Suppressor macrophage (primary cell): ENCODE measurements at regions not wholly inside any gene's neighbourhood (a gene's known extent, or its start where the extent isn't known, plus 50 kb on each side); places are given as distances from the start of the nearest gene placed in this dataset.
"Not testable (repeated sequence)": the region's sequence is repeated elsewhere in the genome, so short reads cannot be mapped to it uniquely, and the experiment has no call there.

Source experiments
- DNase-seq, 4 experiments: peaks; one replicate each; pipeline ENCODE4 v3.0.0-alpha.2; 2020 to 2022

DNA sequence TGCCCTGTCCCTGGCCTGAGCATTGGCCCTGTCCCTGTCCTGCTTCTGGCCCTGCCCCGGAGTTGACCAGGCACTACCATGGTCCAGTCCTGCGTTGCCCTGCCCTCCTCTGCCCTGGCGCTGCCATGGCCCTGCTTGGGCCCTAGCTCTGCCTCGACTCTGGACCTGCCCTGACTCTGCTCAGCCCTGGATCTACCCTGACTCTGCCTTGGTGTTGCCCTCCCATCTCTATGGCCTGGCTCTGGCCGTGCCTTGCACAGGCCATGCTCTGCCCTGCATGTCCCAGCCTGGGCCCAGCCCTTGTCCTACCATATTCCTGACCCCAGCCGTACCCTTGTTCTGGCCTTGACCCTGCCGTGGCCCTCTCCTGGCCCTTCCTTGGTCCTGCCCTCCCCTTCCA, 235.7 kb downstream of the GOLGA6L6 start:
- not testable (repeated sequence) for DNase-seq

DNA sequence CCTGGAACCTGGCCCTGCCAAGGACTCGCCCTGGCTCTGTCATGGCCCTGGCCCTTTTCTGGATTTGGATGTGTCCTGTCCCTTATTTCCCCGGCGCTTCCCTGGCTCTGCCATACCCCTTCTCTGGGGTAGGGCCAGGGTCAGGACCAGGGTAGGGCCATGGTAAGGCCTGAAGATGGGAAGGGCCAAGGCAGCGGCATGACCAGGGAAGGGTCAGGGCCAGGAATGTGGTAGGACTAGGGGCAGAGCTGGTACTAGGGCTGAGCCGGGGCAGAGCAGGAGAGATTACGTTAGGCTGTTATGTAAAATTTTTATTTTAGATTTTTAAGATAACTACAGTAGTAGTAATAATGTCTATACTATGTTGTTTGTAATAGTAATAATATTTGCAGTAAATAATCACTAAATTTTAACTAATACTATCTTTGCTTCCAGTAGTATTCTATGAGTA, 236.6 kb downstream of the GOLGA6L6 start:
- not testable (repeated sequence) for DNase-seq

DNA sequence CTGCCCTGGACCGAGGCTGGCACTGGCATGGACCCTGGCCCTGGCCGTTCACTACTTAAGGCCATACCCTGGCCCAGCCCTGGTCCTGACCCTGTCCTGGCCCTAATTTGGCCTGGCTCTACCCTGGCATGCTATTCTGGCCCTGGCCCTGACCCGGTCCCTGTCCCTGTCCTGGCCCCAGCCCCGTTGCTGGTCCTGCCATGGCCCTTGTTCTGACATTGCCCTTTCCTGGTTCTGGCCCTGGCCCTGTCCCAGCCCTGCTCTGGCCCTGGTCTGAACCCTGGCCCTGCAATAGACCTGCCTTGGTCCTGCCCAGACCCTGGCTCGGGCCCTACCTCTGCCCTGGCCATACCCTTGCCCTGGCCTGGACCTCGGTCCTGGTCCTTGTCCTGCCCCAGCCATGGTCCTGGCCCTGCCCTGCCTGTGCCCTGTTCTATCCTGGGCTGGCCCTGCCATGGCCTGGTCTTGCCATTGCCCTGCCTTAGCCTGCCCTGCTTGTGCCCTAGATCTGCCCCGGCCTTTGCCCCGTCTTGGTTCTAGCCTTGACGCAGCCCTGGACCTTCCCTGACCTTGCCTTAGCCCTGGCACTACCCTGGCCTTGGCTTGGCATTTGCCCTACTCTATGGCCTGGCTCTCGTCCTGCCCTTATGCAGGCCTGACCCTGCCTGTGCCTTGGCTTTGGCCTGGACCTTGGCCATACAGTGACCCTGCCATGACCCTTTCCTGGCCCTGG, 237.2 kb downstream of the GOLGA6L6 start:
- not testable (repeated sequence) for DNase-seq

DNA sequence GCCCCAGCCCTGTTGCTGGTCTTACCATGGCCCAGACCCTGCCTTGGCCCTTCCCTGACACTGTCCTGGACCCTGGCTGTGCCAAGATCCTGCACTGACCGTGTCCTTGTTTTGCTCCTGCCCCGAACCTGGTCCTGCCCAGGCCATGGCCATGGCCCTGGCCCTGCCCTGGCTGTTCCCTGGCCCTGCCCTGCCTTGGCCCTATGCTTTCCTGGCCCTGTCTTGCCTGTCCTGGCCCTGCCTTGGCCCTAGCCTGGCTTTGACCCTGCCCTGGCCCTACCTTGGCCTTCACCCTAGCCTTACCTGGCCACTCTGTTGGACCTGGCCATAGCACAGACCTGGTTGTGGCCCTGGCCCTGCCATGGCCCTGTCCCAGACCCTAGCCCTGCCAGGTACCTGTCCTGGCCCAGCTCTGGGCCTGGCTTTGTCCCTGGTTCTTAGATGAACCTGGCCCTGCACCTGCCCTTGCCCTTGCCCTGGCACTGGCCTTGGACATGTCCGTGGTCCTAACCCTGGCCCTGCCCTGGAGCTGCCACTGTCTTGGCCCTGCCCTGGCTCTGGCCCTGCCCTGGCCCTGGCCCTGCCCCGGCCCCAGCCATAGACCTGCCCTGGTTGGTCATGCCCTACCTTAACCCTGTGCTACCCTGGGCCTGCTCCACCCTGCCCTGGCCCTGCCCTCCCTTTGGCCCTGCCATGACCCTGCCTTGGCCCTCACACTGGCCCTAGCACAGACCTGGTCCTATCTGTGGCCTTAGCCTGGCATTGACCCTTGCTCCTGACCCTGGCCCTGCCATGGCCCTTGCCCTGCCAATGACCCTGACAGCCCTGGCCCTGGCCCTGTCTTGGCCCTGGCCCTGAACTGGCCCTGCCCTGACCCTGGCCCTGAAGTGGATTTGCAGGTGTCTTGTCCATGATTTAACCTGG, 238.1 kb downstream of the GOLGA6L6 start:
- not testable (repeated sequence) for DNase-seq

DNA sequence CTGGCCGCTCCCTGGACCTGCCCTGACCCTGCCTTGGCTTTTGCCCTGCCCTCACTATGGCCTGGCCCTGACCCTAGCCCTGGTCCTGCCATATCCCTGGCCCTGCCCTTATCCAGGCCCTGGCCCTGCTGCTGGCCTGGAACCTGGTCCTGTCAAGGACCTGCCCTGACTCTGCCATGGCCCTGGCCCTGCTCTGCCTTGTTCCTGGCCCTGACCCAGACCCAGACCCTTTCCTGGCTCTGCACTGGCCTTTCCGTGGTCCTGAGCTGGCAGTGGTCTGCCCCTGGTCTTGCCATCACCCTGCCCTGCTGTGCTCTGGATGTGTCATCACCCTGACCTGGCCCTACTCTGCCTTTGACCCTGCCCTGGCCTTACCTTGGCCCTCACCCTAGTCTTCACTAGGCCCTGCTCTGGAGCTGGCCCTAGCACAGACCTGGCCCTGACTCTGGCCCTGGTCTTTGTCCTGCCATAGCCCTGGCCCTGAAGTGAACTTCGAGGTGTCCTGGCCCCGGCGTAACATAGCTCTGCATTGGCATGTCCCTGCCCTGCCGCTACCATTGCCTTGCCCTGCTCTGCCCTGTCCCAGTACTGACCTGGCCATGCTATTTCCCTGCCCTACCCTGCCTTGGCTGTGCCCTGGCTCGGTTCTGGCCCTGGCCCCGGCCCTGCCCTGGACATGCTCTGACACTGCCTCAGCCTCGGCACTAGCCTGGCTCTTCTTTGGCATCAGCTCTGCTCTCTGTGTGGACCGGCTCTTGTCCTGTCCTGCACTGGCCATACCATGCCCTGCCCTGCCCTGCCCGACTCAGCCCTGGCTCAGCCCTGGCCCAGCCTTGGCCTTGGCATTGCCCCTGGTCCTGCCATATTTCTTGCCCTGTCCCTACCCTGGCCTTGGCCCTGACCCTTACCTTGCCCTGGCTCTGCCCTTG, 239.2 kb downstream of the GOLGA6L6 start:
- DNase-seq = not testable (repeated sequence)

DNA sequence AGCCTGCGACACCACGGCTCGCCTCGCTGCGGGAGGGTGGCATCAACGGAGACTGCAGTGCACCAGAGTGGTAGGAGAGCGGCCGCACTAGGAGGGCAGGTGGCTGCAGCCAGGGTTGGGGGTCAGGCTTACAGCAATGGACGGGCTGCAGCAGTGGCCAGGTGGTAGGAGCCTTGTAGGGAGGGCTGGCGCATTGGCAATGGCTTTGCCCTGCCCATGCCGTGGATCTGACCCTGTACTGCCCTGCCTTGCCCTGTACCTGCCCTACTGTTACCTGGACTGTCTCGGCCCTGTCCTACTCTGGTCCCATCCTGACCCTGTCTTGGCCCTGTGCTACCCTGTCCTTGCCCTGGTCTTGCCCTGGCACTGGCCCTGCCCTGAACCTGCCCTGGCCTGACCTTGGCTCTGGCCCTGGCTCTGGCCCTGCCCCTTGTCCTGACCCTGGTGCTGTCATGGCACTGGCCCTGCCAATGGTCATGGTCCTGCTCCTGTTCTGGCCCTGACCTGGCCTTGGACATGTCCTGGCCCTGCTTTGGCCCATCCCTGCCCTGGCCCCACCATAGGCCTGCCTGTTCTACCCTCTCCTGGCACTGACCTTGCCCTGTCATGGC, 240.0 kb downstream of the GOLGA6L6 start:
- DNase-seq = not testable (repeated sequence)

DNA sequence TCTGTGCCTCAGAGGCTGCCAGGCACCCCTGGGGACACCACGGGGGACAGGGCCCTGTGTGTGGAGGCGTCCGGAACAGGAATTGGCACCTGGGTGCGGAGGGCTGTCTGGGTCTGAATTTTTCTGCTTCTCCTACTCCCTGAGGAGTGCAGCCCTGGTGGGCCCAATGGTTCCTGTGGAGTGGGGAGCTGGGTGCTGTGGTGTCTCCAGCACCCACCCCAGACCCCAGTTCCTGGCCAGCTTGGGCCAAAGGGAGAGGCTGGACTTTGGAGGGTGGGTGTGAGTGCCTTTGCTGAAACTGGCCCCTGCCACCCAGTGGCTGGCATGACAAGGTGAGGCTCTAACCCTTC, 240.6 kb downstream of the GOLGA6L6 start:
- DNase-seq = not testable (repeated sequence)

DNA sequence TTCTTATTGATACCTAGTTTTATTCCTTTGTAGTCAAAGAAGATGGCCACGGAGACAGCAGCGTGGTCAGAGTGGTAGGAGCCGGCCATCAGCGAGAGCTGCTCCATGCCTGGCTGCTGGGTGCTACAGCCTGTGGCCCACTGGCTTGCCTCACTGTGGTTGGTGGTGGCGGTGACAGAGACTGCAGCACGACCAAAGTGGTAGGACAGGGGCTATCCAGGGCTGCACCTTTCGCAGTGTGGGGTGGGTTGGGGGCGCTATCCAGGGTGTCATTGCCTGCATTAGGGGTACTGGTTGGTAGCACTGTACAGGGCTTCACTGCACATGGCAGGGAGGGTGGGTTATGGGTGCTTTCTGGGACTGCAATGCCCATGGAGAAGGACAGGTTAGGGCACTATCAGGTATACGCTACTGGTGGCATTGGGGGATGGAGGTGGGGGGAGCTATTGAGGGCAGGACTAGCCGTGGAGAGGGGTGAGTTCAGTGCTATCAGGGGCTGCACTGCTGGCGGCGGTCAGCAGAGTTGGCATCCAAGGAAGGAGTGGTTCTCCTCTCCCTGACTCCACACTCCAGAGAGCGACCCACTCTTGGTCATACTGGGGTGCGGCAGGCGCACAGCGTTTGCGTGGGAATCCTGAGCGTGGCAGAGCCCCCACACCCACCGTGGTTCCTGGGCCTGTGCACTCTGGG, 241.1 kb downstream of the GOLGA6L6 start:
- not testable (repeated sequence) for DNase-seq

DNA sequence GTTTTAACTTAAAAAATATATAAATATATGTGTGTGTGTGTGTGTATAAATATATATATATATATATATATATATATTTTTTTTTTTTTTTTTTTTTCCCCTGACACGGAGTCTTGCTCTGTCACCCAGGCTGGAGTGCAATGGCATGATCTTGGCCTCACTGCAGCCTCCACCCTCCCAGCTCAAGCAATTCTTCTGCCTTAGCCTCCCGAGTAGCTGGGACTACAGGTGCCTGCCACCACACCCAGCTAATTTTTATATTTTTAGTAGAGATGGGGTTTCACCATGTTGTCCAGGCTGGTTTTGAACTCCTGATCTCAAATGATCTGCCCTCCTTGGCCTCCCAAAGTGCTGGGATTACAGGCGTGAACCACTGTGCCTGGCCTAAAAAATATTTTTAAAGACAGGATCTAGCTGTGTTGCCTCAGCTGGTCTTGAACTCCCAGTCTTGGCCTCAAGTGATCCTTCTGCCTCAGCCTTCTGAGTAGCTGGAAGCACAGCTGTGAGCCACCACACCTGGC, 243.9 kb downstream of the GOLGA6L6 start:
- DNase-seq = not testable (repeated sequence)

DNA sequence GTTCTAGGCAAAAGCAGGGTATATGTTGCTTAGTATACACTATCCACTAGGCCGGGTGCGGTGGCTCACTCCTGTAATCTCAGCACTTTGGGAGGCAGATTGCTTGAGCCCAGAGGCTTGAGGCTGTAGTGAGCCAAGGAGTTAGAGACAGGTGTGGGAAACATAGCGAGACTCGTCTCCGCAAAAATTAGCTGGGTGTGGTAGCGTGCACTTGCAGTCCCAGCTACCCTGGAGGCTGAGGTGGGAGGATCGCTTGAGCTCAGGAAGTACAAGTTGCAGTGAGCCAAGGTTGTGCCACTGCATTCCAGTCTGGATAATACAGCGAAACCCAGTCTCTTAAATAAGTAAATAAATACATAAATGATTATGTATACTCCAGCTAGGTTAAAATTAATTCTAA, 245.3 kb downstream of the GOLGA6L6 start:
- not testable (repeated sequence) for DNase-seq

DNA sequence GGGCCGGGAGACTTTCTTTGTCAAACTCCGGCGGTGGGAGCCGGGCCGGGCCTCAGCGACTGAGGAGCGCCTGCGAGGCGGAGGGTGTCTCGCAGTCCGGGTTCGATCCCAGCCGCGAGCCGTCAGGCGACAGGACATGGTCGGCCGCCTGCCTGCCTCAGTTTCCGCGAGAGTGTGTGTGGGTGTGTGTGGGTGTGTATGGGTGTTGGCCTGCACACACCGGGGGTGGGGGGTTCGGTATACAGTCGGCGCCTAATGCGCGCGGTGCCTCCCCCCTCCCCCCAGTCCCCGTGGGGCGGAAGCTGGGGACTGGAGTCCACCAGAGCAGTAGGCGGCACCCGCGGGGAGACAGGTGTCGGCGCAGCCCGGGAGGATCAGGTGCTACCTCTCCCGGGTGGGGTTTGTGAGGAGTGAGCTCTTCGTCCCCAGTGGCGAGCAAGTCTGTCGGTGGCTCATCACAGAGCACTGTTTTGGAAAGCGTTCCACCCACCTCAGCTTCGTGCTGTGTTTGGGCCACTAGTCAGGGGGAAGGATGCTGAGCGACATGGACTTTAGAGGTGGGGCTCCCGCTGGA, 246.3 kb downstream of the GOLGA6L6 start:
- no peak for DNase-seq

DNA sequence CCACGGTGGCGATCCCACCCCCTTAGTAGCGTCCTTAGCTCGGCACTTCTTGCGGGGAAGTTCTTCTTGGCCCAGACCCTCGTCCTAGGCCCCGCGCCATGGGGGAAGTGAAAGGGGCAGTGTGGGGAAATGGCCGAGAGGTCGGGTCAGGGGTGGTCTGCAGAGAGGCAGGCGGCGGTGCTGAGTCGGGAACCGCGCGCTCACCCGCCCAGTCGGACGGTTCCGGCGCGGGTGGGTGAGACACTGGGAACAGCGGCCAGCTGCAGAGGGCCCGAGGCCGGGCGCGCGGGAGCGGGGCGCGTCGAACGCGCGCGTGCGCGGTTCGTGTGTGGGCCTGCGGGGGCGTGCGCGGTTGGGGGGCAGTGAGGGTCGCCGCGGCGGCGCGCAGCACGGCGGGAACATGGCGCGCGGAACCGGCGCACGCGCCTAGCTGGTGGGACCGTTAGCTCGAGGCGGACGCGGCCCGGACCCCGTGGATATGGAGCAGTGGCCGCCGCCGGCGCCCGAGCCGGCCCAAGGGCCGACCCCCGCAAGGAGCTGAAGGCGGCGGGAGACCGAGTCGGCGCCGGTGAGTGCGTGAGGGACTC, 246.9 kb downstream of the GOLGA6L6 start:
- no peak for DNase-seq

DNA sequence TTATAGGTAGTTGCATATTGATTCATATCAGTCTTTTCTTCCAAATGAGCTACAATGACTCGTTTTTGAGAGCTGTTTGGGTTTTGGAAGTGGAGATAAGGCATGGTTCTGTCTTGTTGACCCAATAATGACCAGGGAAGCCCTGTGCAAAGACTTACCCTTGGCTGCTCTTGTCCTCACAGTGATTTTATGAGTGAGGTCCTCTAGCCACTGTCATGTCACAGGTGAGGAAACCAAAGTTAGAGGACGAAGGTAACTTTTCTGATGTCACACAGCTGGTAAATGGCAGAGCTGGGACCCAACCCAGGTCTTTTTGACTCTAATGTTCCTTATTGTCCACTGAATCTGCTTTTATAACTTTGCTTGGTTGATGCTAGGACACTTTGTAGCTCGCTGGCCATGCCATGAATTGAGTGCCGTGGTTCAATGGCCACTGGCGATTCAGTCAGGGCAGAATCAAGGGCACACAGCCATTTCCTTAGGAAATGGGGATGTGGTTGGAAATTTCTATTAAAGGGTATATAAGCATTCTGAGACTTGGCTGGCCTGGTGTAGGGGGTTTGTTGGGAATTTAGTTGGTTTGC, 249.1 kb downstream of the GOLGA6L6 start:
- DNase-seq = not testable (repeated sequence)

DNA sequence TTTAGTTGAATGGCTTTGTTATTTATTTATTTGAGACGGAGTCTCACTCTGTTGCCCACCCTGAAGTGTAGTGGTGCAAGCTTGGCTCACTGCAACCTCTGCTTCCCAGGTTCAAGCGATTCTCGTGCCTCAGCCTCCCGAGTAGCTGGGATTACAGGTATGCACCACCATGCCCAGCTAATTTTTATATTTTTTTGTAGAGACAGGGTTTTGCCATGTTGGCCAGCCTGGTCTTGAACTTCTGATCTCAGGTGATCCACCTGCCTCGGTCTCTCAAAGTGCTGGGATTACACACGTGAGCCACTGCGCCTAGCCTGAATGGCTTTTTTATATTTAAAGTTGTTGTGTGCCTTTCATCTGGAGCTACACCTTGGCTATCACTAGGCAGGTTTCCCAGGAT, 250.0 kb downstream of the GOLGA6L6 start:
- not testable (repeated sequence) for DNase-seq

DNA sequence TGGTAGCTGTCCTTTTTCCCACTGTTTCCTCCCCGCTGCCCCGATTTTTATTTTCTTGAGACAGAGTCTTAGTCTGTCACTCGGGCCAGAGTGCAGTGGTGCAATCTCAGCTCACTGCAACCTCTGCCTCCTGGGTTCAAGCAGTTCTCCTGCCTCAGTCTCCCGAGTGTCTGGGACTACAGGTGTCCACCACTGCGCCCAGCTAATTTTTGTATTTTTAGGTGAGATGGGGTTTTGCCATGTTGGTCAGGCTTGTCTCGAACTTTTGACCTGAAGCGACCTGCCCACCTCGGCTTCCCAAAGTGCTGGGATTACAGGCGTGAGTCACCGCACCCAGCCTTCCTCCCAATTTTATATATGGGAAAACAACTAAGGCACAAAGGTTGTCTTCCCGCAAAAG, 251.0 kb downstream of the GOLGA6L6 start:
- DNase-seq = not testable (repeated sequence)

DNA sequence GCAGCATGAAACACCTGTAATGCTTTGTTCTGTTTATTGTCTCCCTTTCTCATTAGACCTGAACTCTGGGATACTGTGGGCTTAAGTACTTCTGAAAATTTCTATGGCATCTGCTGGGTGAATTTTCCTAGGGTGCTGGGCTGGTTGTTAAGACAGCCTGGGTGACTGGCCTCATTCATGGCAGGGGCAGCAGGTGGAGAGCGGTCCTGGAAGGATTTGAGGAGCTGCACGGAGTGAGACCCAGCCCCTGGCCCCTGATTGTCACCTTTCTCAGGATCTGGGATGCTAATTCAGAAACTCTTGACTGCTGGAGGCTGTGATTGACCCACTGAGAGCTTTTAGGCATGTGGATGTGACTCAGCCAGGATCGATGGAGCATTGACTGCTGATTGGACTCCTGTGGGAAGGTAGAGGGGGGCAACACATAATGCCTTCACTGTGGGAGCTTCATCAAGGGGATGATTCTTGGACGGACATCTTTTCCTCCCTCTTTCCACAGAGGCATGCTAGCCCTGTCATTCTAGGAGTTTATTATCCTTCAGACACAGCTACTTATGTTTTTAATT, 252.0 kb downstream of the GOLGA6L6 start:
- not testable (repeated sequence) for DNase-seq

DNA sequence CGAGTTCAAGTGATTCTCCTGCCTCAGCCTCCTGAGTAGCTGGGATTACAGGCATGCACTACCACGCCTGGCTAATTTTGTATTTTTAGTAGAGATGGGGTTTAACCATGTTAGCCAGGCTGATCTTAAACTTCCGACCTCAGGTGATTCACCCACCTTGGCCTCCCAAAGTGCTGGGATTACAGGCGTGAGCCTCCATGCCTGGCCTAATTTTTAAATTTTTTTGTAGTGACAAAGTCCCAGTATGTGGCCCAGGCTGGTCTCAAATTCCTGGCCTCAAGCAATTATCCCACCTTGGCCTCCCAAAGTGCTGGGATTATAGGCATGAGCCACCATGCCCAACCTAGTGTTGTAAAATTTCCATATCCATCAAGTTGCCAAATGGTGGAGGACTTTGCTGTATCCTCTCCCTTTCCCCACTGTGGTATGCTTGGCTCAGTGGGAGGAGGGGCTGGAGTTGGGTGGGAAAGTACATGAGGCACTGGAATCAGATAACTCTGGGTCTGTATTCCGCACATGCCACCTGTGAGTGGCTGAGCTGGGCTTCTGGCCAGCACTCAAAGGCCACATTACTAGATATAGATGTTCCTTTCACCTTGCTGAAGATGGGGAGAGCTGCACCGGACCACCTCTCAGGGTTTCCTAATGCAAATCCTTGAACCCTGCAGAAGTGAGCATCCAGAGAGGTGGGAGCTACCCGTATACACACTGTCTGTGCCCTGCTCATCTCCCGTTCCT, 252.6 kb downstream of the GOLGA6L6 start:
- not testable (repeated sequence) for DNase-seq

DNA sequence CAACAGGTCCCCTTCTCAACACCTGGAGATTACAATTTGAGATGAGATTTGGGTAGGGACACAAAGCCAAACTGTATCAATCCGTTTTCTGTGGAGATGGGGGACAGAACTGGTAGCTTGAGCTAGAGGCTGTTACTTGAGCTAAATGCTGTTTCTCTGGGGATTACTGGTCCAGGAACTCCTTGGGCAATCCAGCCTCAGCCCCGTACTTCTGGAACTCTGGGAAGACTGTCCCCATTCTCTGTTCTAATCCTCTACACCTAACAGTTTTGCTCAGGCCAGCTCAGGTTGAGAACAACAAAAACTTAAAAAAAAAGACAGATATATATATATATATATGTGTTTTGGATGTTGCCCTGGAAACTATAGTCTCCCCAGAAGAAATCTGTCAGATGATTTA, 255.0 kb downstream of the GOLGA6L6 start:
- not testable (repeated sequence) for DNase-seq
